BE2C (cell line): ENCODE measurements at regions not wholly inside any gene's neighbourhood (a gene's known extent, or its start where the extent isn't known, plus 50 kb on each side); places are given as distances from the start of the nearest gene placed in this dataset.

Source experiments
- DNase-seq: peaks from one replicate; pipeline ENCODE4 v3.0.0-alpha.2; 2020
- H3K27me3 ChIP-seq: fragments of 250-450 bp; sonication (Bioruptor Pico); 2 replicates; pipeline ENCODE4 v1.5.1; 2020; ENCODE audit warnings: mild to moderate bottlenecking
- H3K36me3 ChIP-seq: fragments of 250-450 bp; sonication (Bioruptor Pico); 2 replicates; pipeline ENCODE4 v1.5.1; 2020; ENCODE audit warnings: mild to moderate bottlenecking
- H3K4me1 ChIP-seq: fragments of 250-450 bp; sonication (Bioruptor Pico); 2 replicates; pipeline ENCODE4 v1.5.1; 2020
- H3K4me3 ChIP-seq: 2 replicates; pipeline ENCODE4 v1.5.1; 2011; ENCODE audit warnings: low read depth, low read length
- H3K9me3 ChIP-seq: fragments of 250-450 bp; sonication (Bioruptor Pico); 2 replicates; pipeline ENCODE4 v1.5.1; 2020
- CTCF ChIP-seq: IDR thresholded peaks from 2 replicates; pipeline ENCODE4 v1.5.1; 2012; ENCODE audit warnings: mild to moderate bottlenecking, low read depth, low read length

GRCh38 chr13:60765700-60766411 is 368.8 kb downstream of the TDRD3 start:
- no peaks in the 10 kb centered on the region for H3K36me3 ChIP-seq
- H3K4me3 ChIP-seq = no peak overlapping the region
- TF ChIP-seq CTCF = no peak
- H3K4me1 ChIP-seq = no peaks in the 10 kb centered on the region
- no peaks in the 10 kb centered on the region for H3K27me3 ChIP-seq
- DNase-seq = no peak
- no peaks in the 10 kb centered on the region for H3K9me3 ChIP-seq

GRCh38 chr13:60759499-60759898 is 362.5 kb downstream of the TDRD3 start:
- Histone ChIP-seq H3K4me1 (no peaks in the 10 kb centered on the region), H3K9me3 (no peaks in the 10 kb centered on the region), H3K4me3 (no peak overlapping the region), H3K36me3 (no peaks in the 10 kb centered on the region), H3K27me3 (peaks cover 8% of the 10 kb centered on the region)
- TF ChIP-seq CTCF = no peak
- no peak for DNase-seq

GRCh38 chr13:60758637-60759036 is 361.6 kb downstream of the TDRD3 start:
- no peaks in the 10 kb centered on the region for H3K9me3 ChIP-seq
- TF ChIP-seq CTCF = no peak

GRCh38 chr13:60757501-60758215 is 360.6 kb downstream of the TDRD3 start:
- Histone ChIP-seq H3K36me3 (no peaks in the 10 kb centered on the region), H3K4me3 (no peak overlapping the region), H3K4me1 (no peaks in the 10 kb centered on the region), H3K9me3 (no peaks in the 10 kb centered on the region), H3K27me3 (peaks cover 8% of the 10 kb centered on the region)
- TF ChIP-seq CTCF = no peak
- no peak for DNase-seq

More at GRCh38 chr13:60758637-60759036, 361.6 kb downstream of the TDRD3 start:
- H3K4me3 ChIP-seq = no peak overlapping the region
- H3K4me1 ChIP-seq = no peaks in the 10 kb centered on the region
- H3K36me3 ChIP-seq = no peaks in the 10 kb centered on the region
- DNase-seq = no peak
- H3K27me3 ChIP-seq = peaks cover 8% of the 10 kb centered on the region

- Histone ChIP-seq H3K36me3 (no peaks in the 10 kb centered on the region), H3K9me3 (no peaks in the 10 kb centered on the region), H3K27me3 (peaks cover 8% of the 10 kb centered on the region), H3K4me3 (no peak overlapping the region), H3K4me1 (no peaks in the 10 kb centered on the region)
- DNase-seq = no peak
- TF ChIP-seq CTCF = no peak
Measured at GRCh38 chr13:60756306-60756705, 359.3 kb downstream of the TDRD3 start.
